Suprapubic skin (tissue), 4 donors: ENCODE measurements at regions not wholly inside any gene's neighbourhood (a gene's known extent, or its start where the extent isn't known, plus 50 kb on each side); places are given as distances from the start of the nearest gene placed in this dataset.

ENCODE experiments used
- DNase-seq, 2 donors: peaks; one replicate each; pipeline ENCODE4 v3.0.0-alpha.2; 2019; ENCODE audit warnings: low spot score in 2 of 2
- H3K27ac ChIP-seq: fragments of 200-600 bp; sonication (generic); one replicate; pipeline ENCODE4 v1.5.1; 2019
- H3K27me3 ChIP-seq: fragments of 200-600 bp; sonication (generic); one replicate; pipeline ENCODE4 v1.5.1; 2019
- H3K36me3 ChIP-seq: fragments of 200-600 bp; sonication (generic); one replicate; pipeline ENCODE4 v1.5.1; 2019
- H3K4me1 ChIP-seq: fragments of 200-600 bp; sonication (generic); one replicate; pipeline ENCODE4 v1.5.1; 2019
- H3K4me3 ChIP-seq: fragments of 200-600 bp; sonication (generic); one replicate; pipeline ENCODE4 v1.5.1; 2019; ENCODE audit warnings: mild to moderate bottlenecking
- H3K9me3 ChIP-seq: fragments of 200-600 bp; sonication (generic); one replicate; pipeline ENCODE4 v1.5.1; 2019
- EP300 ChIP-seq: sonication (generic); formaldehyde crosslinking; IDR thresholded peaks from one replicate; pipeline ENCODE4 v1.6.1; 2017; ENCODE audit warnings: antibody characterized with exemption
- POLR2A ChIP-seq, 2 donors: fragments of 450-650 bp; IDR thresholded peaks; one replicate each; pipeline ENCODE4 v1.6.1; 2017; ENCODE audit warnings: antibody characterized with exemption in 2 of 2, mild to moderate bottlenecking in 2 of 2, moderate library complexity in 2 of 2
- POLR2AphosphoS5 ChIP-seq, 3 donors: sonication (generic); formaldehyde crosslinking; IDR thresholded peaks; one replicate each; pipeline ENCODE4 v1.6.1; 2017; ENCODE audit warnings: antibody characterized with exemption in 3 of 3
- WGBS: methylation state at CpG from one replicate; pipeline ENCODE4 v1.1.5; 2018; 5-methylcytosine and 5-hydroxymethylcytosine counted together
- TF ChIP-seq, protein P1 (sequence below), 2 donors: fragments of 200-600 bp in 1 of 2; fragments of 450-650 bp in 1 of 2; sonication (generic) in 1 of 2; IDR thresholded peaks; one replicate each; pipeline ENCODE4 v1.5.1; 2016 to 2019; ENCODE audit warnings: antibody characterized with exemption in 2 of 2, mild to moderate bottlenecking in 1 of 2, moderate library complexity in 1 of 2

DNA sequence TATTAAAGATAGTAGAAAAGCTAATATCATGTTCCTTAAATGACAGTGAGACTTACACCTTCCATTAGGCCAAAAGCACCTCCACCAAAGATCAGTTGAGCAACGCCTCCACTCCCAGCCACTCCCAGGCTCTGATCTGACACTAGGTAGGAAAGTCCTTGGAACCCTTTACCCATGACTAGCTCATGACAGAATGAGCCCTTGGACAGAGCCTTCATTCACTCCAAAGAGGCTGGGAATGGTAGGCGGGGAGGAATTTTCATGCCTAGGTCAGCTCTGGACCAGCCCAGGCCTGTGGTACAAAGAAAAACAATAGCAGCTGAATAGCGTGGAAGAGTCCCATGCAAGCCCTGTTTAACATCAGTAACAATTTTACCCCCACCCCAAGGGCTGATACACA is 493.7 kb downstream of the NR2F1-AS1 start:
- no peak overlapping the region for H3K4me3 ChIP-seq
- H3K36me3 ChIP-seq, result no peaks in the 10 kb centered on the region
- H3K27me3 ChIP-seq, result no peaks in the 10 kb centered on the region
- no peak overlapping the region for H3K27ac ChIP-seq
- H3K9me3 ChIP-seq, result no peaks in the 10 kb centered on the region
- H3K4me1 ChIP-seq, result no peaks in the 10 kb centered on the region
- DNase-seq, result no peak
- TF ChIP-seq POLR2A (IDR thresholded peaks at IDR 0.05), result no peak
- TF ChIP-seq, protein P1, sequence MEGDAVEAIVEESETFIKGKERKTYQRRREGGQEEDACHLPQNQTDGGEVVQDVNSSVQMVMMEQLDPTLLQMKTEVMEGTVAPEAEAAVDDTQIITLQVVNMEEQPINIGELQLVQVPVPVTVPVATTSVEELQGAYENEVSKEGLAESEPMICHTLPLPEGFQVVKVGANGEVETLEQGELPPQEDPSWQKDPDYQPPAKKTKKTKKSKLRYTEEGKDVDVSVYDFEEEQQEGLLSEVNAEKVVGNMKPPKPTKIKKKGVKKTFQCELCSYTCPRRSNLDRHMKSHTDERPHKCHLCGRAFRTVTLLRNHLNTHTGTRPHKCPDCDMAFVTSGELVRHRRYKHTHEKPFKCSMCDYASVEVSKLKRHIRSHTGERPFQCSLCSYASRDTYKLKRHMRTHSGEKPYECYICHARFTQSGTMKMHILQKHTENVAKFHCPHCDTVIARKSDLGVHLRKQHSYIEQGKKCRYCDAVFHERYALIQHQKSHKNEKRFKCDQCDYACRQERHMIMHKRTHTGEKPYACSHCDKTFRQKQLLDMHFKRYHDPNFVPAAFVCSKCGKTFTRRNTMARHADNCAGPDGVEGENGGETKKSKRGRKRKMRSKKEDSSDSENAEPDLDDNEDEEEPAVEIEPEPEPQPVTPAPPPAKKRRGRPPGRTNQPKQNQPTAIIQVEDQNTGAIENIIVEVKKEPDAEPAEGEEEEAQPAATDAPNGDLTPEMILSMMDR (IDR thresholded peaks at IDR 0.05), result no peak
- TF ChIP-seq EP300, result no peak
- no peak for TF ChIP-seq POLR2AphosphoS5 (IDR thresholded peaks at IDR 0.05)
- 81% methylated on average over 3 of the region's 3 CpGs for WGBS

DNA sequence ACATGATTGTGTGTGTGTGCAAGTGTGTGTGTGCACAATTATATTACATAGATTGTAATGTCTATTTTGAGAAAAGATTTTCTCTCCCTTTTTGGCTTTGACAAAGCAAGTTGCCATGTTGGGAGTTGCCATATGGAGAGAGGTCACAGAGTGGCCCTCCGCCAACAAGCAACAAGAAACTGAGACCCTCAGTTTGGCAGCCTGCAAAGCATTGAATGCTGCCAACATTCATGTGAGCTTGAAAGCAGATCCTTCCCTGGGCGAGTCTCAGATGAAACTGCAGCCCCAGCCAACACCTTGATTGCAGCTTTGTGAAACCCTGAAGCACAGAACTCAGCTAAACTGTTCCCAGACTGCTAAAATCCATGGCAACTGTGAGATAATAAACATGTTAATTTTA is 498.0 kb downstream of the NR2F1-AS1 start:
- WGBS, result 69% methylated on average over 2 of the region's 2 CpGs

DNA sequence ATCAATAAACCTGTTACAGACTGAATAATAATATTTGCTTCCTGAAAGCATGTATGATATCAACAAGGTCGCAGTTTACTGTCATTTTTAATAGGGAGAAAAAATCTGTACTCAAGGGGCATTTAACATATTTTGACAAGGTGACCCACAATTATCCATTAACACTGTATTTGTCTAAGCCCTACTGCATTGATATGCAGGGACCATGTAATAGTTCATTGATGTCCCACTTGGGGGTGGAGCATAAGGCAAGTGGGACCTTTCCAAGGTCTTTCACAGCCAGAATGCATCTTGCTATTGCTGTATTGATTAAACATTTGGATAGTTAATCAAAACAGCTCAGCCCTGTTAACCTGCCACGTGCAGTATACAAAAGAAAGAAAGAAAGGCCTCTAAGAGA is 502.0 kb downstream of the NR2F1-AS1 start:
- DNase-seq, result no peak
- H3K4me1 ChIP-seq, result no peaks in the 10 kb centered on the region
- WGBS, result 47% methylated on average over 2 of the region's 2 CpGs
- no peaks in the 10 kb centered on the region for H3K36me3 ChIP-seq
- no peaks in the 10 kb centered on the region for H3K9me3 ChIP-seq
- H3K4me3 ChIP-seq, result no peak overlapping the region
- no peaks in the 10 kb centered on the region for H3K27me3 ChIP-seq
- TF ChIP-seq, protein P1 (IDR thresholded peaks at IDR 0.05), result no peak
- TF ChIP-seq EP300 (no peak), POLR2AphosphoS5 (IDR thresholded peaks at IDR 0.05) (no peak)
- no peak overlapping the region for H3K27ac ChIP-seq

More for the DNA sequence above, 498.0 kb downstream of the NR2F1-AS1 start:
- no peaks in the 10 kb centered on the region for H3K9me3 ChIP-seq
- H3K4me1 ChIP-seq, result no peaks in the 10 kb centered on the region
- H3K27me3 ChIP-seq, result no peaks in the 10 kb centered on the region
- no peak overlapping the region for H3K27ac ChIP-seq
- no peaks in the 10 kb centered on the region for H3K36me3 ChIP-seq
- no peak overlapping the region for H3K4me3 ChIP-seq
- no peak for DNase-seq
- no peak for TF ChIP-seq POLR2A (IDR thresholded peaks at IDR 0.05)

DNA sequence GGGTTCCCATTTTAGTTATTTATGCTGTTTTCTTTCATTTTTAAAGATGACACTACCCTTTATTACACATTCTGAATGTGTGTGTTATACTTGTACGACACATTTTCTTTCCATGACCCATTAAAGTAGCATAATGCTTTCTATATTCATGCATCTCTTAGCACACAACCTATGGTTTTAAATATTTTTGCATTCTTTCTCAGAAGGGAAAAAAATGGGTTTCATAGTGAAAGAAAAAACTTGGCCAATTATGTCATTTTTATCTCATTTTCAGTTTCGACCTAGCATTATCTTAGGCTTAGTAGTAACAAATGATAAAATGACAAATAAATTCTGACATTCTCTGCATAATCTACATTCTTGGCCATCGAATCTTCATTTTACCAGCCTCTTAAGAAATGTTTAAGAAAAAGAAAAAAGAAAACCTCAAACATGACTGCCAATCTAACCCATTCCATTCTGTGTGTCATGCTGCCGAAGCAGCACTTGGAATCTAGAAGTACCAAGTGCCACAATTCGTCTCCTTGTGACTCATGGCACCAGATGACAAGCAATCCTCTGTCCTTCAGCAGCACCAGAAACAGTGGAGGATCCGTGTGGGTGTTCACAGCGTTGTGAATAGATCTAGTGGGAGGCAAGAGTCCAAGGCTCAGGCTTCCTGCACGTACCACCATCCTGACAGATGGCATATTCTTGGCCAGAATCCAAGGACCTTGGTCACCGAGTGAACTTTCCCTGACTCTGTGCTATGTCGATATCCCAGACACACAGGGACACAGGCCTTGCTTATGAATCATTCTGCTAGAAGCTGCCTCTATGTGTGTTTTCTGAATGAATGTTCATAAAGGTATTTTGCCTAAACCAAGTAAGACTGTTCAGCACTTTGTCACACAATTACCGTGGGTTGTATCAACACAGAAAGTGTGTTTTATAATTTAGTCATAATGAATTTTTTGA is 502.7 kb downstream of the NR2F1-AS1 start:
- no peaks in the 10 kb centered on the region for H3K4me1 ChIP-seq
- 53% methylated on average over 11 of the region's 11 CpGs for WGBS
- H3K36me3 ChIP-seq, result no peaks in the 10 kb centered on the region
- TF ChIP-seq EP300 (no peak), POLR2A (IDR thresholded peaks at IDR 0.05) (no peak), POLR2AphosphoS5 (IDR thresholded peaks at IDR 0.05) (no peak)
- TF ChIP-seq, protein P1 (IDR thresholded peaks at IDR 0.05), result no peak
- no peaks in the 10 kb centered on the region for H3K9me3 ChIP-seq
- DNase-seq, result no peak
- H3K27me3 ChIP-seq, result no peaks in the 10 kb centered on the region
- no peak overlapping the region for H3K27ac ChIP-seq
- H3K4me3 ChIP-seq, result no peak overlapping the region

DNA sequence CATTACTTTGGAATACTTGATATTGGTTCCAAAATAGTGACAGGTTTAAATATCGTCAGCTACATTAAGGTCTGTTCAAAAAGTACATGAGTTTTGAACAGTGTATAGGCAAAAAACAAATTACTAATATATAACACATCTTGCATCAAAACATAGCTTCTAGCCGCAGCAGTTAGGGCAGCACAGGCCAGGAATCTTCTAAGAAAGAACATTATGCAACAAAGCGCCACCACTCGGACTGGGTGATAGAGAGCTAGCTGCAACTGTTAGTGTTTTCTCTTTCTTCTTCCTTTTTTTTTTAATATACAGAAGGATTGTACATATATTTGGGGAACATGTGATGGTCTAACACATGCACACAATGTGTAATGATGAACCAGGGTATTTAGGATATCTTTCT is 504.5 kb downstream of the NR2F1-AS1 start:
- no peak overlapping the region for H3K4me3 ChIP-seq
- no peak for DNase-seq
- no peaks in the 10 kb centered on the region for H3K4me1 ChIP-seq
- H3K36me3 ChIP-seq, result no peaks in the 10 kb centered on the region
- TF ChIP-seq, protein P1 (IDR thresholded peaks at IDR 0.05), result no peak
- 94% methylated on average over 4 of the region's 4 CpGs for WGBS
- no peaks in the 10 kb centered on the region for H3K9me3 ChIP-seq
- no peaks in the 10 kb centered on the region for H3K27me3 ChIP-seq
- no peak overlapping the region for H3K27ac ChIP-seq
